Heart left ventricle (tissue), 16 donors: ENCODE measurements at regions not wholly inside any gene's neighbourhood (a gene's known extent, or its start where the extent isn't known, plus 50 kb on each side); places are given as distances from the start of the nearest gene placed in this dataset.

Source experiments
- ATAC-seq, 4 donors: fragments of 200-7000 bp; cut with Tn5 transposase; one replicate each; pipeline ENCODE4 v1.9.1; 2020 to 2022; ENCODE audit warnings: moderate library complexity in 4 of 4, mild to moderate bottlenecking in 3 of 4, moderate number of reproducible peaks in 1 of 4
- DNase-seq, 5 donors: peaks; one replicate each; pipeline ENCODE4 v3.0.0-alpha.2; 2020
- H3K27ac ChIP-seq, 12 donors: fragments of 200-600 bp; sonication (generic) in 4 of 12; one replicate each; pipeline versions ENCODE4 v1.5.0 to v1.8.0; 2016 to 2022; ENCODE audit warnings: mild to moderate bottlenecking in 2 of 12
- H3K27me3 ChIP-seq, 9 donors: fragments of 200-600 bp; sonication (generic) in 2 of 9; one replicate each; pipeline versions ENCODE4 v1.5.1 to v1.8.0; 2016 to 2022; ENCODE audit warnings: mild to moderate bottlenecking in 3 of 9
- H3K36me3 ChIP-seq, 9 donors: fragments of 200-600 bp; sonication (generic) in 2 of 9; one replicate each; pipeline versions ENCODE4 v1.5.0 to v1.8.0; 2018 to 2022; ENCODE audit warnings: mild to moderate bottlenecking in 2 of 9
- H3K4me1 ChIP-seq, 12 donors: fragments of 200-600 bp; sonication (generic) in 4 of 12; one replicate each; pipeline versions ENCODE4 v1.5.0 to v1.8.0; 2016 to 2022; ENCODE audit warnings: mild to moderate bottlenecking in 3 of 12
- H3K4me3 ChIP-seq, 12 donors: fragments of 200-600 bp; sonication (generic) in 4 of 12; one replicate each; pipeline versions ENCODE4 v1.5.0 to v1.8.0; 2017 to 2022; ENCODE audit warnings: mild to moderate bottlenecking in 9 of 12, moderate library complexity in 4 of 12
- H3K9me3 ChIP-seq, 12 donors: fragments of 200-600 bp; sonication (generic) in 4 of 12; one replicate each; pipeline versions ENCODE4 v1.5.0 to v1.8.0; 2016 to 2022; ENCODE audit warnings: mild to moderate bottlenecking in 1 of 12
- POLR2A ChIP-seq, 2 donors: fragments of 450-650 bp; IDR thresholded peaks; one replicate each; pipeline ENCODE4 v1.6.1; 2017; ENCODE audit warnings: antibody characterized with exemption in 2 of 2, mild to moderate bottlenecking in 2 of 2, moderate library complexity in 2 of 2
- WGBS, 4 donors: extraction: QIAGEN DNeasy Blood & Tissue Kit in 2 of 4; methylation state at CpG; one replicate each; pipeline versions ENCODE4 v1.1.5 to v1.1.7; 2013 to 2018; 5-methylcytosine and 5-hydroxymethylcytosine counted together
- intact Hi-C, 10 donors: fragments of 100-400 bp; cut with DNase I; formaldehyde crosslinking; loops; one replicate each; pipeline versions ENCODE4 v1.11.1 to v1.14.2; 2022
- TF ChIP-seq, protein P1 (sequence below), 12 donors: fragments of 200-600 bp; sonication (generic) in 4 of 12; IDR thresholded peaks; one replicate each; pipeline versions ENCODE4 v1.5.0 to v1.8.0; 2018 to 2022; ENCODE audit warnings: antibody characterized with exemption in 12 of 12, mild to moderate bottlenecking in 5 of 12
- donor health status: ischemic (EF 13 %, LVEDD 7.1; RV severe dilation, severe dysfunction).
- donor health status: healthy with polysubstance abuse.
- donor health status: DM: no; HTN: yes; CAD: no.
- donor health status: DM: no; HTN: no; CAD: no.
- donor health status: ischemic (EF 25% LVEDD 6.9; RV normal size, moderate dysfunction).
- donor health status: ischemic (EF 25% LVEDD 5.7; RV mildly dilated, moderate dysfunction).
- donor health status: healthy.
- donor health status: DM: yes; HTN: yes; CAD: no.
- donor health status: ischemic (EF 35%, LVEDD 5.7; RV mildly dilated, moderate dysfunction).
- donor health status: nonischemic (EF 11% LVEDD 7.7; RV severe dilation, severe dysfunction).
- donor health status: DM: yes; HTN: yes; CAD: no.
- donor health status: PGD.
- donor health status: ischemic (EF 29% LVEDD 5.4; RV normal size, mild dysfunction).
- donor health status: nonischemic (EF 23%, LVEDD 6.1; RV moderate dilation, normal function).

GRCh38 chr11:128156486-128156885, 430.9 kb downstream of the ETS1 start:
- intact Hi-C loops, result loop anchor here (2.0 to 10.0 kb wide), 8 partner anchors 119 to 801 kb away; no protein-coding TSS in a partner anchor
- Histone ChIP-seq H3K4me1 (peaks cover 0 to 11% (median 0%) of the 10 kb centered on the region in 12 donors), H3K36me3 (no peaks in the 10 kb centered on the region), H3K27me3 (no peaks in the 10 kb centered on the region), H3K4me3 (no peak overlapping the region), H3K27ac (no peak overlapping the region), H3K9me3 (no peaks in the 10 kb centered on the region)
- no peak for TF ChIP-seq POLR2A (IDR thresholded peaks at IDR 0.05)
- no peak for DNase-seq
- ATAC-seq, result no peak
- 84 to 86% (median 85%) methylated on average over 3 of the region's 3 CpGs for WGBS, 4 donors

- DNase-seq (no peak), ATAC-seq (no peak)
- intact Hi-C loops, result loop anchor here (5.0 to 10.0 kb wide), 7 partner anchors 118 to 802 kb away; no protein-coding TSS in a partner anchor
- peaks cover 0 to 11% (median 0%) of the 10 kb centered on the region in 12 donors for H3K4me1 ChIP-seq
- no peaks in the 10 kb centered on the region for H3K9me3 ChIP-seq
- TF ChIP-seq, protein P1, sequence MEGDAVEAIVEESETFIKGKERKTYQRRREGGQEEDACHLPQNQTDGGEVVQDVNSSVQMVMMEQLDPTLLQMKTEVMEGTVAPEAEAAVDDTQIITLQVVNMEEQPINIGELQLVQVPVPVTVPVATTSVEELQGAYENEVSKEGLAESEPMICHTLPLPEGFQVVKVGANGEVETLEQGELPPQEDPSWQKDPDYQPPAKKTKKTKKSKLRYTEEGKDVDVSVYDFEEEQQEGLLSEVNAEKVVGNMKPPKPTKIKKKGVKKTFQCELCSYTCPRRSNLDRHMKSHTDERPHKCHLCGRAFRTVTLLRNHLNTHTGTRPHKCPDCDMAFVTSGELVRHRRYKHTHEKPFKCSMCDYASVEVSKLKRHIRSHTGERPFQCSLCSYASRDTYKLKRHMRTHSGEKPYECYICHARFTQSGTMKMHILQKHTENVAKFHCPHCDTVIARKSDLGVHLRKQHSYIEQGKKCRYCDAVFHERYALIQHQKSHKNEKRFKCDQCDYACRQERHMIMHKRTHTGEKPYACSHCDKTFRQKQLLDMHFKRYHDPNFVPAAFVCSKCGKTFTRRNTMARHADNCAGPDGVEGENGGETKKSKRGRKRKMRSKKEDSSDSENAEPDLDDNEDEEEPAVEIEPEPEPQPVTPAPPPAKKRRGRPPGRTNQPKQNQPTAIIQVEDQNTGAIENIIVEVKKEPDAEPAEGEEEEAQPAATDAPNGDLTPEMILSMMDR (IDR thresholded peaks at IDR 0.05), result no peak
- TF ChIP-seq POLR2A (IDR thresholded peaks at IDR 0.05), result no peak
- H3K27me3 ChIP-seq, result no peaks in the 10 kb centered on the region
- no peak overlapping the region for H3K4me3 ChIP-seq
- no peaks in the 10 kb centered on the region for H3K36me3 ChIP-seq
- H3K27ac ChIP-seq, result no peak overlapping the region
- 95 to 100% (median 98%) methylated on average over 2 of the region's 2 CpGs for WGBS, 4 donors
Measured at GRCh38 chr11:128155590-128155989, 431.8 kb downstream of the ETS1 start.

- DNase-seq (no peak), ATAC-seq (no peak)
- H3K4me1 ChIP-seq, result peaks cover 0 to 11% (median 0%) of the 10 kb centered on the region in 12 donors
- TF ChIP-seq, protein P1 (IDR thresholded peaks at IDR 0.05), result no peak
- TF ChIP-seq POLR2A (IDR thresholded peaks at IDR 0.05), result no peak
- H3K27me3 ChIP-seq, result no peaks in the 10 kb centered on the region
- intact Hi-C loops, result loop anchor here in 3 of 10 donors (5.0 to 10.0 kb wide), 2 partner anchors 126 to 801 kb away; no protein-coding TSS in a partner anchor
- no peaks in the 10 kb centered on the region for H3K36me3 ChIP-seq
- no peak overlapping the region for H3K4me3 ChIP-seq
- peak overlapping the region in 1 of 12 donors; percentile 15 for H3K27ac ChIP-seq
- no peaks in the 10 kb centered on the region for H3K9me3 ChIP-seq
- 43 to 54% (median 45%) methylated on average over 4 of the region's 4 CpGs for WGBS, 4 donors
Measured at GRCh38 chr11:128153697-128154048, 433.7 kb downstream of the ETS1 start.

DNA sequence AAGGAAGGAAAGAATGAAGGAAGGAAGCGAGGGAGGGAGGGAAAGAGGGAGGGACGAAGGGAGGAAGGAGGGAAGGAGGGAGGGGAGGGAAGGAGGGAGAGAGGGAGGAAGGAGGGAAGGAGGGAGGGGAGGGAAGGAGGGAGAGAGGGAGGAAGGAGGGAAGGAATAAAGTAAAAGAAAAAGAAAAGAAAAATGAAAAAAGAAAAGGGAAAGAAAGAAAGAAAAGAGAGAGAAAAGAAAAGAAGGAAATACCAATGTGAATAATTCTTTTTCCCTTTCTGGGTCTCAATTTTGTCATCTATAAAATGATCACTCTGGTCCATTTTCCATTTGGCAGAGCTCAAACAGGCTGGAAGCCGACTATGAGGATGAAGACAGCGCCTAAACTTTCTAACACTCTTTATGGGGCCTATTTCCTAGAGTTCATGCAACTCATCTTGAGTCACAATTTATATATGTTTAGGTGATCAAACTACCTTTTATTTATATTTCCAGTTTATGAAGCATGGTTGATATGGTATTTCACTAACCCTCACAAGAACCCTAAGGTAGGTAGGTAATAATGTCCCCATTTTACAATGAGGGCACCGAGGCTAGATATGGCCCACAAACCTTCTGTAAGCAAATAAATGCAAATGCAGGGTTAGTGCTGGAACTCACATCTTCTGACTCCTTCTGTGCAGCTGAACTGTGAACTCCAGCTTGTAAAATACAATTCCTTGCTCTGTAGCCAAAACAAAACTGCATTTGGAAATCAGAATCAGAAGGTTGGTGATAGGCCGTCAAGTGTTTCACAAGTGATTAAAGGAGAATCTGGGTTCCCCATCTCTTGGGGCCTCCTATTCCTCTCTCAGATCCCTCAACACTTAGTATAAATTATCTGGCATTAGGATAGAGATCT, 434.3 kb downstream of the ETS1 start:
- Histone ChIP-seq H3K9me3 (no peaks in the 10 kb centered on the region), H3K27ac (peak overlapping the region in 1 of 12 donors; percentile 15), H3K27me3 (no peaks in the 10 kb centered on the region), H3K36me3 (no peaks in the 10 kb centered on the region), H3K4me3 (no peak overlapping the region), H3K4me1 (peaks cover 0 to 11% (median 0%) of the 10 kb centered on the region in 12 donors)
- intact Hi-C loops, result loop anchor here in 3 of 10 donors (5.0 to 10.0 kb wide), 2 partner anchors 126 to 802 kb away; no protein-coding TSS in a partner anchor
- 77 to 80% (median 78%) methylated on average over 6 of the region's 6 CpGs for WGBS, 4 donors
- ATAC-seq (no peak), DNase-seq (no peak)
- TF ChIP-seq, protein P1 (IDR thresholded peaks at IDR 0.05), result no peak
- no peak for TF ChIP-seq POLR2A (IDR thresholded peaks at IDR 0.05)
